Gastroesophageal sphincter (tissue), 3 donors: ENCODE measurements at regions not wholly inside any gene's neighbourhood (a gene's known extent, or its start where the extent isn't known, plus 50 kb on each side); places are given as distances from the start of the nearest gene placed in this dataset.

ENCODE experiments used
- EP300 ChIP-seq: sonication (generic); formaldehyde crosslinking; IDR thresholded peaks from one replicate; pipeline ENCODE4 v1.6.1; 2017; ENCODE audit warnings: antibody characterized with exemption, mild to moderate bottlenecking
- POLR2A ChIP-seq, 2 donors: fragments of 450-650 bp; IDR thresholded peaks; one replicate each; pipeline ENCODE4 v1.6.1; 2017; ENCODE audit warnings: antibody characterized with exemption in 2 of 2, mild to moderate bottlenecking in 2 of 2, moderate library complexity in 1 of 2
- TF ChIP-seq, protein P1 (sequence below), 4 experiments: fragments of 200-600 bp in 2 of 4; fragments of 450-650 bp in 2 of 4; sonication (generic) in 1 of 4; IDR thresholded peaks; one replicate each; pipeline ENCODE4 v1.5.1; 2017 to 2019; ENCODE audit warnings: antibody characterized with exemption in 4 of 4, mild to moderate bottlenecking in 2 of 4, moderate library complexity in 2 of 4

DNA sequence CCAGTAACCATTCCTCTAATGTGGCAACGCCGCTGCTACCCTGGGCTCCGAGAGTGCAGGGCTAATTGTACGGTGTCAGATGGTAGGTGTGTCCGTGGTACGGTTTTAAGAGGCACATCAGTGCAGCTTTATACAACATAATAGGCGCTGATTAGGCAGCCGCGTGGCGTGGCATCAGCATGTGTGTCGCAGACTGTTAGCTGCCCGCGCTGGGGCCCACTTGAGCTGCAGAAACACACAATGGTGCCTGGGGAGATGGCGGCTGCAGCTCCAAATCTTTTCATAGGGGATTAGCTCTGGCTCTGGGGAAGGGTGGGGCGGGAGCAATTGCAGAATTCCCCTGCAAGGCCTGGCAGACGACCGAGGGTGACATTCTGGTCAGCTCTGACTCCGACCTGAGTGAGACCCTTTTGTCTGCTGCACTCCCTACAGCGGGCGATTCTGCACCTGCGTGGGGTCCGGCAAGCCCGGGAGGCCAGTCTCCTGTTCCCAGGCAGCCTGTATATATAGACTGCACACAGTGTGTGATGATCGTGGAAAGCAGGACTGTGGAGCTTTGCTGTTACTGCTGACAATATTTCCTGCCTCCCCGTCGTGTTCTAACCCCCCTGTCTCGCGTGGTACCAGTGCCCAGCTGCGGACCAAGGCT lies 722.7 kb upstream of the CELF2 start:
- TF ChIP-seq, protein P1, sequence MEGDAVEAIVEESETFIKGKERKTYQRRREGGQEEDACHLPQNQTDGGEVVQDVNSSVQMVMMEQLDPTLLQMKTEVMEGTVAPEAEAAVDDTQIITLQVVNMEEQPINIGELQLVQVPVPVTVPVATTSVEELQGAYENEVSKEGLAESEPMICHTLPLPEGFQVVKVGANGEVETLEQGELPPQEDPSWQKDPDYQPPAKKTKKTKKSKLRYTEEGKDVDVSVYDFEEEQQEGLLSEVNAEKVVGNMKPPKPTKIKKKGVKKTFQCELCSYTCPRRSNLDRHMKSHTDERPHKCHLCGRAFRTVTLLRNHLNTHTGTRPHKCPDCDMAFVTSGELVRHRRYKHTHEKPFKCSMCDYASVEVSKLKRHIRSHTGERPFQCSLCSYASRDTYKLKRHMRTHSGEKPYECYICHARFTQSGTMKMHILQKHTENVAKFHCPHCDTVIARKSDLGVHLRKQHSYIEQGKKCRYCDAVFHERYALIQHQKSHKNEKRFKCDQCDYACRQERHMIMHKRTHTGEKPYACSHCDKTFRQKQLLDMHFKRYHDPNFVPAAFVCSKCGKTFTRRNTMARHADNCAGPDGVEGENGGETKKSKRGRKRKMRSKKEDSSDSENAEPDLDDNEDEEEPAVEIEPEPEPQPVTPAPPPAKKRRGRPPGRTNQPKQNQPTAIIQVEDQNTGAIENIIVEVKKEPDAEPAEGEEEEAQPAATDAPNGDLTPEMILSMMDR (IDR thresholded peaks at IDR 0.05) = no peak
- TF ChIP-seq EP300 (no peak), POLR2A (IDR thresholded peaks at IDR 0.05) (no peak)
